Smooth muscle cell (in vitro differentiated cells): ENCODE measurements at regions not wholly inside any gene's neighbourhood (a gene's known extent, or its start where the extent isn't known, plus 50 kb on each side); places are given as distances from the start of the nearest gene placed in this dataset.

Source experiments
- DNase-seq: peaks from one replicate; lab custom pipeline; 2025; ENCODE audit not compliant: unreplicated experiment; lab: John Stamatoyannopoulos, UW
- H2AFZ ChIP-seq: fragments of 200-600 bp; sonication (generic); 2 replicates; pipeline ENCODE4 v1.6.0; 2016; ENCODE audit warnings: antibody characterized with exemption, low read depth, mild to moderate bottlenecking
- H3F3A ChIP-seq: fragments of 200-600 bp; sonication (generic); 2 replicates; pipeline ENCODE4 v1.6.0; 2017; ENCODE audit warnings: antibody characterized with exemption, low read depth
- H3K27ac ChIP-seq: fragments of 200-600 bp; sonication (generic); 2 replicates; pipeline ENCODE4 v1.5.1; 2016; ENCODE audit warnings: low read depth, mild to moderate bottlenecking
- H3K27me3 ChIP-seq: fragments of 200-600 bp; sonication (generic); 2 replicates; pipeline ENCODE4 v1.6.1; 2016; ENCODE audit warnings: low read depth, mild to moderate bottlenecking
- H3K36me3 ChIP-seq: fragments of 200-600 bp; sonication (generic); 2 replicates; pipeline ENCODE4 v1.5.1; 2016; ENCODE audit warnings: low read depth
- H3K4me1 ChIP-seq: fragments of 200-600 bp; sonication (generic); 2 replicates; pipeline ENCODE4 v1.5.1; 2016; ENCODE audit warnings: low read depth
- H3K4me2 ChIP-seq: fragments of 200-600 bp; sonication (generic); 2 replicates; pipeline ENCODE4 v1.6.0; 2016; ENCODE audit warnings: mild to moderate bottlenecking
- H3K4me3 ChIP-seq: fragments of 200-600 bp; sonication (generic); 2 replicates; pipeline ENCODE4 v1.5.1; 2016; ENCODE audit warnings: mild to moderate bottlenecking
- H3K79me2 ChIP-seq: fragments of 200-600 bp; sonication (generic); 2 replicates; pipeline ENCODE4 v1.6.0; 2016; ENCODE audit warnings: low read depth, mild to moderate bottlenecking
- H3K9ac ChIP-seq: fragments of 200-600 bp; sonication (generic); 2 replicates; pipeline ENCODE4 v1.6.0; 2016; ENCODE audit warnings: low read depth
- H3K9me3 ChIP-seq: fragments of 200-600 bp; sonication (generic); replicated peaks from 2 replicates; pipeline ENCODE4 v1.5.1; 2016; ENCODE audit warnings: low read depth
- H4K20me1 ChIP-seq: fragments of 200-600 bp; sonication (generic); 2 replicates; pipeline ENCODE4 v1.6.0; 2016; ENCODE audit warnings: low read depth
- WGBS: methylation state at CpG from one replicate; pipeline ENCODE4 v1.1.7; 2016; ENCODE audit warnings: low lambda C conversion rate; 5-methylcytosine and 5-hydroxymethylcytosine counted together
- TF ChIP-seq, protein P1 (sequence below): fragments of 200-600 bp; sonication (generic); IDR thresholded peaks from 2 replicates; pipeline ENCODE4 v1.5.1; 2017; ENCODE audit warnings: borderline replicate concordance, mild to moderate bottlenecking, antibody characterized with exemption; ENCODE audit not compliant: insufficient read depth, poor library complexity, severe bottlenecking

DNA sequence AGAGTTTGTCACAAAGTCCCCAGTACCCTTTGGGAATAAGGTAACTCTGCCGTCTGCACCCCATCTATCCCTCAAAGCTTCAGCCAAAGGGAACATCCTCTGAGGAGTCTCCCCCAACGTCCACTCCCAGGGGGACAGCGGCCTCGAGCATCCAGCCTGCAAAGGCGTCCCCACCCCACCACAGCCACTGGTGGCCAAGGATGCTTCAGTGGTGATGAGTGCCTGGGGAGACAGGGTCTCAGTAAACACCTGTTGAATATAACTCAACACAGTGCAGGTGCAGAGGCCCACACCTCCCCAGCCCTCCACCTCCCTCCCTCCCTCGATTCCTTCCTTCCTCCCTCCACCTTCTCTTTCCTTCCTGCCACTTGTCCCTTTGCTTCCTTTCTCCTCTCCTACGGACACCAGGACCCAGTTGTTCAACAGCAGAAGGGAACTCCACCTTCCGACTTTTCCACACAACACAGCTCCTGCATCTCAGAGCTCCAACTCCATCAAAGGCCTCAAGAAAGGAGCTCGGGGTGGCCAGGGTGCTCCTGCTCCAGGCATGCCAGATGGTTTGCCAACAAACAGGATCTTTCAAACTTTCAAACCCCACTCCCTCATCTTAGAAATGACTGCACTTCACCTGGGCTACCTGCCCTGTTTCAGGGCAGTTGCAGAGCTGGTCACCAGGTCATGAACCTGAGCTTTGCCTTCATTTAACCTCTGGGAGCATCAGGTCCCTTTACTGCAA is 87.8 kb upstream of the SNTG2 start:
- peaks cover 19% of the 10 kb centered on the region for H3K4me1 ChIP-seq
- H3K4me2 ChIP-seq: no peak overlapping the region
- no peaks in the 10 kb centered on the region for H3K27me3 ChIP-seq
- no peak for DNase-seq
- H3F3A ChIP-seq: no peaks in the 10 kb centered on the region
- no peak overlapping the region for H3K9ac ChIP-seq
- no peak overlapping the region for H3K4me3 ChIP-seq
- H3K79me2 ChIP-seq: no peaks in the 10 kb centered on the region
- TF ChIP-seq, protein P1, sequence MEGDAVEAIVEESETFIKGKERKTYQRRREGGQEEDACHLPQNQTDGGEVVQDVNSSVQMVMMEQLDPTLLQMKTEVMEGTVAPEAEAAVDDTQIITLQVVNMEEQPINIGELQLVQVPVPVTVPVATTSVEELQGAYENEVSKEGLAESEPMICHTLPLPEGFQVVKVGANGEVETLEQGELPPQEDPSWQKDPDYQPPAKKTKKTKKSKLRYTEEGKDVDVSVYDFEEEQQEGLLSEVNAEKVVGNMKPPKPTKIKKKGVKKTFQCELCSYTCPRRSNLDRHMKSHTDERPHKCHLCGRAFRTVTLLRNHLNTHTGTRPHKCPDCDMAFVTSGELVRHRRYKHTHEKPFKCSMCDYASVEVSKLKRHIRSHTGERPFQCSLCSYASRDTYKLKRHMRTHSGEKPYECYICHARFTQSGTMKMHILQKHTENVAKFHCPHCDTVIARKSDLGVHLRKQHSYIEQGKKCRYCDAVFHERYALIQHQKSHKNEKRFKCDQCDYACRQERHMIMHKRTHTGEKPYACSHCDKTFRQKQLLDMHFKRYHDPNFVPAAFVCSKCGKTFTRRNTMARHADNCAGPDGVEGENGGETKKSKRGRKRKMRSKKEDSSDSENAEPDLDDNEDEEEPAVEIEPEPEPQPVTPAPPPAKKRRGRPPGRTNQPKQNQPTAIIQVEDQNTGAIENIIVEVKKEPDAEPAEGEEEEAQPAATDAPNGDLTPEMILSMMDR: no peak
- WGBS: 84% methylated on average over 8 of the region's 9 CpGs
- H3K9me3 ChIP-seq: no peaks in the 10 kb centered on the region
- H3K36me3 ChIP-seq: no peaks in the 10 kb centered on the region
- H3K27ac ChIP-seq: no peak overlapping the region
- no peak overlapping the region for H2AFZ ChIP-seq
- no peaks in the 10 kb centered on the region for H4K20me1 ChIP-seq

DNA sequence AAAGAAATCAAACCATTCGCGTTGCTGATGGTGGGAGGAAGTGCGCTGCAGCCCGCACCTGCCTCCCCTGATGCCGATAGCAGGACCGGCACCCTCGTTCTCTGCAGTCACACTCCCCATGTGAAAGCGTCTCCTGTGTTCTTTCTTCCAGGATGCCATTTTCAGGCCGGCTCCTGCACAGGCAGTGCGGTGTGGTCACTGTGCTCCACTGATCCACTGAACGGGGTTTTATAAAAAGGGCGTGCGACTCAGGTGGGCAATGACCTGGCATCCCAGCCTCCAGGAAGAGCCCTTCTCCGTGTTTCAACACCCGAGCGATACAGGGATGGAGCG is 88.3 kb upstream of the SNTG2 start:
- Histone ChIP-seq H3K4me2 (no peak overlapping the region), H3K9me3 (no peaks in the 10 kb centered on the region), H3K27me3 (no peaks in the 10 kb centered on the region), H3K27ac (no peak overlapping the region), H3K79me2 (no peaks in the 10 kb centered on the region), H4K20me1 (no peaks in the 10 kb centered on the region), H3F3A (no peaks in the 10 kb centered on the region), H3K4me3 (no peak overlapping the region), H3K4me1 (peaks cover 19% of the 10 kb centered on the region), H3K36me3 (no peaks in the 10 kb centered on the region), H2AFZ (no peak overlapping the region), H3K9ac (no peak overlapping the region)
- DNase-seq: no peak
- TF ChIP-seq, protein P1: no peak
- whole genome bisulfite sequencing: 82% methylated on average over 17 of the region's 17 CpGs

DNA sequence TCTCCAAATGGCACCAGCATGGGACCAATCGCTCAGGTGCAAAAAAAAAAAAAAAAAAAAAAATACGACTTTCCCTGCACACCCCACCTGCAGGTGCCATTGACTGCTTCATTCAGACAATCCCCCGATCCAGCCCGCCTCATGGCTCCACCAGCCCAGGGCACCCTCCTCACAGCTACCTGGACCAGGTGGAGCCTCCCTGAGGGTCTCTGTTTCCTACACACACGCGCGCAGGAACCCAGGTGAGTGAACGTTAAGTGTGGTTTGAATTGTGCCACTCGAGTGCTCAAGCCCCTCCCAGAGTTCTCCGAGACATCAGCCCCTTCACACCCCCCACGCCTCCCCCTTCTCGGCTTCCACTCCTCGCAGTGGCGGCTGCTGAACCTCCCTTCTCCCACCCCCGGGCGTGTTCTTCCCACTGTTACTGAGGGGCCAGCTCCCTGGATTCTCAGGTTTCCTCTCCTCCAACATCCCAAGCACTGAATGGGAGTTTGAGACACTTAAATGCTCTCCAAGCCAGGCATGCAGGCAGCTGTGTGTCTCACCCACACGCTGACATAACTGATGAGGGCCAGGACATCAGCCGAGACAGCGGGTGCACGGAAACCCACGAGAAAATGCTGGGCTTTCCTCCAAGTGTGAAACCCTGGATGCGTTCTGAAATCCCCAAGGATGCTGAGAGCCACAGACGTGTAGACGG is 88.8 kb upstream of the SNTG2 start:
- no peak for DNase-seq
- Histone ChIP-seq H2AFZ (no peak overlapping the region), H3K27ac (no peak overlapping the region), H3K4me2 (peak overlapping the region; percentile 1), H3K4me1 (peaks cover 19% of the 10 kb centered on the region), H3F3A (no peaks in the 10 kb centered on the region), H3K9me3 (no peaks in the 10 kb centered on the region), H3K4me3 (no peak overlapping the region), H3K79me2 (no peaks in the 10 kb centered on the region), H3K27me3 (no peaks in the 10 kb centered on the region), H3K36me3 (no peaks in the 10 kb centered on the region), H4K20me1 (no peaks in the 10 kb centered on the region), H3K9ac (no peak overlapping the region)
- WGBS: 56% methylated on average over 22 of the region's 24 CpGs
- TF ChIP-seq, protein P1: no peak

DNA sequence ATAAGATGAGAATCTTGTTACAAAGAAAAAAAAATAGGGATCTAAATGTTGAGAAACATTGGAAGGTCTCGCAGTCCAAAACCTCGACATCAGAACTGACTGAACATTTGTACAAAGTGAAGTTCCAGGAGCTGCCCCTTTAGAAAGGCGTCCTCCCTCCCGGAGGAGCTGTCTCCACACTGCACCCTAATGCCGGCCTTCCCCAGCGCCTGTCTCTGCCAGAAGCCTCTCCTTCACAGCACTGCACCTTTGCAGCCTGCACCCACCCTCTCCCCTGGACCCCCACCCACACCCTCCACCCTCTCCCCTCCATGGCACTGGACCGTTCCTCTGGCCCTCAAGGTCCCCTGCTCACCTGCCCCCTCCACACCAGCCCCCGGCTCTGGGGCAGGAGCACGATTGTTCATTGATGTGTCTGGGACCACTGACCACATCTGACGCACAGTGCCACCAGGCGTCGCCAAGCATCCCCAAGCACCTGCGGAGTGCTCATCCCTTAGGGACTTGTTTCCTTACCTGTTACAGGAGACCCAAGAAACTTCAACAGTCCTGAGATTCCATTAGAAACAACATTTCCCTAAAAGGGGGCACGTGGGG is 90.3 kb upstream of the SNTG2 start:
- Histone ChIP-seq H3K9ac (no peak overlapping the region), H4K20me1 (no peaks in the 10 kb centered on the region), H3K27me3 (no peaks in the 10 kb centered on the region), H3K9me3 (no peaks in the 10 kb centered on the region), H3K27ac (no peak overlapping the region), H3K79me2 (no peaks in the 10 kb centered on the region), H3K4me2 (peak overlapping the region; percentile 64), H3F3A (no peaks in the 10 kb centered on the region), H2AFZ (no peak overlapping the region), H3K4me3 (no peak overlapping the region), H3K4me1 (peaks cover 24% of the 10 kb centered on the region), H3K36me3 (no peaks in the 10 kb centered on the region)
- TF ChIP-seq, protein P1: no peak
- WGBS: 69% methylated on average over 14 of the region's 14 CpGs
- no peak for DNase-seq
